ENCODE measurements at regions not wholly inside any gene's neighbourhood (a gene's known extent, or its start where the extent isn't known, plus 50 kb on each side); places are given as distances from the start of the nearest gene placed in this dataset.

- DNase-seq (ENCODE audit: extremely low spot score) = no peak
- Histone ChIP-seq H3K36me3 (ENCODE audit: insufficient read depth) (no peaks in the 10 kb centered on the region), H3K4me1 (ENCODE audit: insufficient read depth) (no peaks in the 10 kb centered on the region), H3K27ac (ENCODE audit: low read depth) (no peak overlapping the region), H3K4me3 (ENCODE audit: low read depth, low read length) (no peak overlapping the region)
- WGBS = 93% methylated on average over 3 of the region's 3 CpGs
Observed at GRCh38 chr6:93047033-93047432, 372.3 kb downstream of the EPHA7 start.

GRCh38 chr6:93045156-93045555 is 374.2 kb downstream of the EPHA7 start:
- Histone ChIP-seq H3K27ac (ENCODE audit: low read depth) (no peak overlapping the region), H3K4me1 (ENCODE audit: insufficient read depth) (no peaks in the 10 kb centered on the region), H3K4me3 (ENCODE audit: low read depth, low read length) (no peak overlapping the region), H3K36me3 (ENCODE audit: insufficient read depth) (no peaks in the 10 kb centered on the region)
- WGBS = 17% methylated on average over 1 of the region's 1 CpG
- no peak for DNase-seq (ENCODE audit: extremely low spot score)

- no peak overlapping the region for H3K4me3 ChIP-seq (ENCODE audit: low read depth, low read length)
- 83% methylated on average over 4 of the region's 4 CpGs for WGBS
- no peak overlapping the region for H3K27ac ChIP-seq (ENCODE audit: low read depth)
- no peaks in the 10 kb centered on the region for H3K4me1 ChIP-seq (ENCODE audit: insufficient read depth)
- DNase-seq (ENCODE audit: extremely low spot score) = no peak
- no peaks in the 10 kb centered on the region for H3K36me3 ChIP-seq (ENCODE audit: insufficient read depth)
Observed at GRCh38 chr6:93040375-93040774, 379.0 kb downstream of the EPHA7 start.

- no peak overlapping the region for H3K4me3 ChIP-seq (ENCODE audit: low read depth, low read length)
- H3K27ac ChIP-seq (ENCODE audit: low read depth) = no peak overlapping the region
- no peak for DNase-seq (ENCODE audit: extremely low spot score)
- H3K36me3 ChIP-seq (ENCODE audit: insufficient read depth) = no peaks in the 10 kb centered on the region
- no peaks in the 10 kb centered on the region for H3K4me1 ChIP-seq (ENCODE audit: insufficient read depth)
- whole genome bisulfite sequencing = 100% methylated on average over 1 of the region's 1 CpG
Observed at GRCh38 chr6:93036835-93037234, 382.5 kb downstream of the EPHA7 start.

- no peaks in the 10 kb centered on the region for H3K36me3 ChIP-seq (ENCODE audit: insufficient read depth)
- no peak overlapping the region for H3K4me3 ChIP-seq (ENCODE audit: low read depth, low read length)
- no peak overlapping the region for H3K27ac ChIP-seq (ENCODE audit: low read depth)
- no peak for DNase-seq (ENCODE audit: extremely low spot score)
- no peaks in the 10 kb centered on the region for H3K4me1 ChIP-seq (ENCODE audit: insufficient read depth)
Observed at GRCh38 chr6:93035756-93036155, 383.6 kb downstream of the EPHA7 start.

GRCh38 chr6:93021235-93021915 is 398.0 kb downstream of the EPHA7 start:
- WGBS = 71% methylated on average over 7 of the region's 7 CpGs

GRCh38 chr6:93017626-93018025 is 401.7 kb downstream of the EPHA7 start:
- Histone ChIP-seq H3K36me3 (ENCODE audit: insufficient read depth) (no peaks in the 10 kb centered on the region), H3K4me1 (ENCODE audit: insufficient read depth) (no peaks in the 10 kb centered on the region), H3K27ac (ENCODE audit: low read depth) (no peak overlapping the region), H3K4me3 (ENCODE audit: low read depth, low read length) (no peak overlapping the region)
- DNase-seq (ENCODE audit: extremely low spot score) = no peak
- 85% methylated on average over 1 of the region's 1 CpG for WGBS

More at GRCh38 chr6:93021235-93021915, 398.0 kb downstream of the EPHA7 start:
- Histone ChIP-seq H3K36me3 (ENCODE audit: insufficient read depth) (no peaks in the 10 kb centered on the region), H3K4me3 (ENCODE audit: low read depth, low read length) (no peak overlapping the region), H3K4me1 (ENCODE audit: insufficient read depth) (no peaks in the 10 kb centered on the region), H3K27ac (ENCODE audit: low read depth) (no peak overlapping the region)
- no peak for DNase-seq (ENCODE audit: extremely low spot score)

GRCh38 chr6:93017213-93017612 is 402.1 kb downstream of the EPHA7 start:
- no peaks in the 10 kb centered on the region for H3K4me1 ChIP-seq (ENCODE audit: insufficient read depth)
- H3K4me3 ChIP-seq (ENCODE audit: low read depth, low read length) = no peak overlapping the region
- WGBS = 81% methylated on average over 2 of the region's 2 CpGs
- no peak overlapping the region for H3K27ac ChIP-seq (ENCODE audit: low read depth)
- DNase-seq (ENCODE audit: extremely low spot score) = no peak
- no peaks in the 10 kb centered on the region for H3K36me3 ChIP-seq (ENCODE audit: insufficient read depth)

GRCh38 chr6:93013054-93013453 is 406.3 kb downstream of the EPHA7 start:
- no peaks in the 10 kb centered on the region for H3K4me1 ChIP-seq (ENCODE audit: insufficient read depth)
- DNase-seq (ENCODE audit: extremely low spot score) = no peak
- no peaks in the 10 kb centered on the region for H3K36me3 ChIP-seq (ENCODE audit: insufficient read depth)
- 73% methylated on average over 2 of the region's 2 CpGs for WGBS
- H3K27ac ChIP-seq (ENCODE audit: low read depth) = no peak overlapping the region
- H3K4me3 ChIP-seq (ENCODE audit: low read depth, low read length) = no peak overlapping the region

GRCh38 chr6:93008375-93008774 is 411.0 kb downstream of the EPHA7 start:
- H3K4me3 ChIP-seq (ENCODE audit: low read depth, low read length) = no peak overlapping the region
- no peaks in the 10 kb centered on the region for H3K36me3 ChIP-seq (ENCODE audit: insufficient read depth)
- H3K4me1 ChIP-seq (ENCODE audit: insufficient read depth) = no peaks in the 10 kb centered on the region
- no peak overlapping the region for H3K27ac ChIP-seq (ENCODE audit: low read depth)
- DNase-seq (ENCODE audit: extremely low spot score) = no peak

- WGBS = 74% methylated on average over 3 of the region's 3 CpGs
- no peaks in the 10 kb centered on the region for H3K4me1 ChIP-seq (ENCODE audit: insufficient read depth)
- DNase-seq (ENCODE audit: extremely low spot score) = no peak
- H3K36me3 ChIP-seq (ENCODE audit: insufficient read depth) = no peaks in the 10 kb centered on the region
- H3K27ac ChIP-seq (ENCODE audit: low read depth) = no peak overlapping the region
- H3K4me3 ChIP-seq (ENCODE audit: low read depth, low read length) = no peak overlapping the region
Observed at GRCh38 chr6:92989656-92990055, 429.7 kb downstream of the EPHA7 start.

GRCh38 chr6:92979281-92979680 is 440.1 kb downstream of the EPHA7 start:
- no peak for DNase-seq (ENCODE audit: extremely low spot score)
- Histone ChIP-seq H3K36me3 (ENCODE audit: insufficient read depth) (no peaks in the 10 kb centered on the region), H3K27ac (ENCODE audit: low read depth) (no peak overlapping the region), H3K4me3 (ENCODE audit: low read depth, low read length) (no peak overlapping the region), H3K4me1 (ENCODE audit: insufficient read depth) (no peaks in the 10 kb centered on the region)
- WGBS = 71% methylated on average over 2 of the region's 2 CpGs

- no peak overlapping the region for H3K27ac ChIP-seq (ENCODE audit: low read depth)
- 70% methylated on average over 1 of the region's 1 CpG for WGBS
- no peak for DNase-seq (ENCODE audit: extremely low spot score)
- no peaks in the 10 kb centered on the region for H3K36me3 ChIP-seq (ENCODE audit: insufficient read depth)
- no peaks in the 10 kb centered on the region for H3K4me1 ChIP-seq (ENCODE audit: insufficient read depth)
- H3K4me3 ChIP-seq (ENCODE audit: low read depth, low read length) = no peak overlapping the region
Observed at GRCh38 chr6:92977018-92977417, 442.3 kb downstream of the EPHA7 start.

GRCh38 chr6:92967362-92967761 is 452.0 kb downstream of the EPHA7 start:
- Histone ChIP-seq H3K4me3 (ENCODE audit: low read depth, low read length) (no peak overlapping the region), H3K4me1 (ENCODE audit: insufficient read depth) (no peaks in the 10 kb centered on the region), H3K27ac (ENCODE audit: low read depth) (no peak overlapping the region), H3K36me3 (ENCODE audit: insufficient read depth) (no peaks in the 10 kb centered on the region)
- no peak for DNase-seq (ENCODE audit: extremely low spot score)

- DNase-seq (ENCODE audit: extremely low spot score) = no peak
- H3K4me1 ChIP-seq (ENCODE audit: insufficient read depth) = no peaks in the 10 kb centered on the region
- 79% methylated on average over 1 of the region's 1 CpG for WGBS
- H3K4me3 ChIP-seq (ENCODE audit: low read depth, low read length) = no peak overlapping the region
- no peaks in the 10 kb centered on the region for H3K36me3 ChIP-seq (ENCODE audit: insufficient read depth)
- H3K27ac ChIP-seq (ENCODE audit: low read depth) = no peak overlapping the region
Observed at GRCh38 chr6:92962846-92963245, 456.5 kb downstream of the EPHA7 start.

All from urinary bladder (tissue), 3 donors.